CD4-positive, CD25-positive, alpha-beta regulatory T cell (primary cell): ENCODE measurements at regions not wholly inside any gene's neighbourhood (a gene's known extent, or its start where the extent isn't known, plus 50 kb on each side); places are given as distances from the start of the nearest gene placed in this dataset.

Experiments used
- ATAC-seq, 2 donors: fragments of 150-1000 bp; cut with Tn5 transposase; one replicate each; pipeline ENCODE4 v1.10.0; 2021; ENCODE audit warnings: low read depth in 2 of 2, moderate number of reproducible peaks in 2 of 2, moderate library complexity in 1 of 2
- DNase-seq, 3 donors: peaks; one replicate each; pipeline versions ENCODE4 v3.0.0 to v3.0.0-alpha.2; 2012 to 2022; ENCODE audit warnings: mixed read lengths in 1 of 3
- H3K27ac ChIP-seq: one replicate; pipeline ENCODE4 v1.7.0; 2013; ENCODE audit warnings: mild to moderate bottlenecking, low read length; ENCODE audit not compliant: insufficient read depth, poor library complexity, severe bottlenecking
- H3K27me3 ChIP-seq: one replicate; pipeline ENCODE4 v1.7.0; 2013; ENCODE audit warnings: low read length; ENCODE audit not compliant: control insufficient read depth, insufficient read depth
- H3K36me3 ChIP-seq: one replicate; pipeline ENCODE4 v1.7.0; 2013; ENCODE audit warnings: mild to moderate bottlenecking, low read length, moderate library complexity; ENCODE audit not compliant: control insufficient read depth, insufficient read depth
- H3K4me1 ChIP-seq: 2 replicates; pipeline ENCODE4 v1.7.0; 2013; ENCODE audit warnings: mild to moderate bottlenecking, low read length; ENCODE audit not compliant: insufficient read depth, control insufficient read depth, poor library complexity, severe bottlenecking
- H3K4me3 ChIP-seq: one replicate; pipeline ENCODE4 v1.7.0; 2013; ENCODE audit warnings: low read depth, mild to moderate bottlenecking, low read length, moderate library complexity
- H3K9me3 ChIP-seq, 2 experiments: 1 replicate in 1 of 2; 2 replicates in 1 of 2; pipeline ENCODE4 v1.7.0; 2013; ENCODE audit warnings: low read length in 2 of 2, mild to moderate bottlenecking in 1 of 2, moderate library complexity in 1 of 2; ENCODE audit not compliant: control insufficient read depth in 2 of 2
- H3K27ac Mint-ChIP-seq, 3 donors: one replicate each; pipeline ENCODE4 v1.8.0; 2020 to 2022; ENCODE audit warnings: mild to moderate bottlenecking in 3 of 3, mixed read lengths in 3 of 3, moderate library complexity in 2 of 3
- H3K27me3 Mint-ChIP-seq: one replicate; pipeline ENCODE4 v1.8.0; 2022; ENCODE audit warnings: mild to moderate bottlenecking, mixed read lengths
- H3K36me3 Mint-ChIP-seq: one replicate; pipeline ENCODE4 v1.8.0; 2020; ENCODE audit warnings: mixed read lengths
- H3K4me1 Mint-ChIP-seq, 4 donors: one replicate each; pipeline ENCODE4 v1.8.0; 2020 to 2022; ENCODE audit warnings: mixed read lengths in 4 of 4, mild to moderate bottlenecking in 1 of 4
- H3K4me3 Mint-ChIP-seq, 4 donors: one replicate each; pipeline ENCODE4 v1.8.0; 2020 to 2022; ENCODE audit warnings: mild to moderate bottlenecking in 4 of 4, mixed read lengths in 4 of 4, moderate library complexity in 3 of 4
- H3K9me3 Mint-ChIP-seq, 7 donors: one replicate each; pipeline ENCODE4 v1.8.0; 2020 to 2022; ENCODE audit warnings: mixed read lengths in 7 of 7, mild to moderate bottlenecking in 3 of 7, moderate library complexity in 2 of 7

- Mint-ChIP-seq H3K27ac (no peak overlapping the region), H3K27me3 (peaks cover 7% of the 10 kb centered on the region), H3K4me3 (no peak overlapping the region), H3K9me3 (no peaks in the 10 kb centered on the region), H3K36me3 (no peaks in the 10 kb centered on the region), H3K4me1 (no peaks in the 10 kb centered on the region)
- no peaks in the 10 kb centered on the region for H3K9me3 ChIP-seq
- H3K4me1 ChIP-seq: no peaks in the 10 kb centered on the region
- H3K36me3 ChIP-seq: no peaks in the 10 kb centered on the region
- ATAC-seq (no peak), DNase-seq (no peak)
- H3K27me3 ChIP-seq: peaks cover 3% of the 10 kb centered on the region
- H3K4me3 ChIP-seq: no peak overlapping the region
- H3K27ac ChIP-seq: no peak overlapping the region
These were observed 142.4 kb downstream of the FCRL5 start for GRCh38 chr1:157409927-157410326.

DNA sequence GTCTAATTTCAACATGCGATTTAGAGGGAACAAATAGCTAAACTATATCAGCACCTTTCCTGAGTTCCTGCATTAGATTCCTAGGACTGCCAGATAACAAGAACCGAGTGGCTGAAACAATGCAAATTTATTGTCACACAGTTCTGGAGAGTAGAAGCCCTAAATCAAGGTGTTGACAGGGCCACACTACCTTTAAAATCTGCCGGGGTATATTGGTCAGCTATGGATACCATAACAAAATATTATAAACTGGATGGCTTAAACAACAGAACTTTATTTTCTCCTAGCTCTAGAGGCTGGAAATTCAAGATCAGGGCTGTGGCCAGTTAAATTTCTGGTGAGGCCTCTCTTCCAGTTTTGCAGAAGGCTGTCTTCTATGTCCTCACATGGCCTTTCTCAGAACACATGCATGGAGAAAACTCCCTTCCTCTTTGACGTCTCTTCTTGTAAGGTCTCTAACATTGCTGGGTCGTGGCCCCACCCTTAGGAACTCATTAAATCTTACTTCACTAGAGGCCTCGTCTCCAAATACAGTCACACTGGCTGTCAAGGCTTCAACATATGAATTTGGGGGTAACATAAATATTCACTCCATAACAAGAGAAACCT is 144.3 kb downstream of the FCRL5 start:
- Histone ChIP-seq H3K9me3 (no peaks in the 10 kb centered on the region), H3K27ac (no peak overlapping the region), H3K4me1 (no peaks in the 10 kb centered on the region), H3K36me3 (no peaks in the 10 kb centered on the region), H3K27me3 (no peaks in the 10 kb centered on the region), H3K4me3 (no peak overlapping the region)
- H3K4me3 Mint-ChIP-seq: no peak overlapping the region
- H3K9me3 Mint-ChIP-seq: no peaks in the 10 kb centered on the region
- ATAC-seq: no peak
- H3K36me3 Mint-ChIP-seq: no peaks in the 10 kb centered on the region
- no peaks in the 10 kb centered on the region for H3K4me1 Mint-ChIP-seq
- H3K27me3 Mint-ChIP-seq: peaks cover 4% of the 10 kb centered on the region
- H3K27ac Mint-ChIP-seq: no peak overlapping the region
- DNase-seq: no peak

- Histone ChIP-seq H3K27me3 (peaks cover 1% of the 10 kb centered on the region), H3K9me3 (no peaks in the 10 kb centered on the region), H3K27ac (no peak overlapping the region), H3K36me3 (no peaks in the 10 kb centered on the region), H3K4me3 (no peak overlapping the region), H3K4me1 (no peaks in the 10 kb centered on the region)
- ATAC-seq (no peak), DNase-seq (no peak)
- Mint-ChIP-seq H3K27ac (peak overlapping the region in 1 of 3 donors; percentile 45), H3K4me1 (no peaks in the 10 kb centered on the region), H3K36me3 (no peaks in the 10 kb centered on the region), H3K4me3 (no peak overlapping the region), H3K27me3 (peaks cover 5% of the 10 kb centered on the region), H3K9me3 (no peaks in the 10 kb centered on the region)
These were observed 144.9 kb downstream of the FCRL5 start for GRCh38 chr1:157407367-157407766.

DNA sequence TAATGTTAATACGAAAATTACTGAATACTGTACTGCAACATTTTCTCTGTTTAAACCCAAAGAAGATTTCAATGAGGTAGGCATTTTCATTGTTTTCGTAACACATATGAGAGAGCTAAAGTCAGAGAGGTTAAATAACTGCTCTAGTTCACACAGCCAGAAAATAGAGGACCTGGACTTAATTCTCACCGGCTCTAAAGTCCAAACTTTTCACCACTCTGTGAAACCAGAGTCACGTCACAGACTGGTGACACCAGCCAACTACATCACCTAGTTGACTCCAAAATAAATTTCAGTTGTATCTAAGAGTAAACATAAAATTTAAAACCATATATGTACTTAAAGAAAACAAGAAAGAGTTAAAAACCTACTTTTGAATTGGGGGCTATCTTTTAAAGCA is 146.7 kb downstream of the FCRL5 start:
- H3K27me3 ChIP-seq: peaks cover 8% of the 10 kb centered on the region
- no peaks in the 10 kb centered on the region for H3K4me1 ChIP-seq
- ATAC-seq (no peak), DNase-seq (no peak)
- Mint-ChIP-seq H3K9me3 (peaks cover 0 to 3% (median 0%) of the 10 kb centered on the region in 7 donors), H3K27ac (no peak overlapping the region), H3K4me3 (no peak overlapping the region), H3K27me3 (peaks cover 5% of the 10 kb centered on the region), H3K36me3 (no peaks in the 10 kb centered on the region), H3K4me1 (no peaks in the 10 kb centered on the region)
- no peaks in the 10 kb centered on the region for H3K9me3 ChIP-seq
- no peak overlapping the region for H3K27ac ChIP-seq
- no peak overlapping the region for H3K4me3 ChIP-seq
- no peaks in the 10 kb centered on the region for H3K36me3 ChIP-seq

DNA sequence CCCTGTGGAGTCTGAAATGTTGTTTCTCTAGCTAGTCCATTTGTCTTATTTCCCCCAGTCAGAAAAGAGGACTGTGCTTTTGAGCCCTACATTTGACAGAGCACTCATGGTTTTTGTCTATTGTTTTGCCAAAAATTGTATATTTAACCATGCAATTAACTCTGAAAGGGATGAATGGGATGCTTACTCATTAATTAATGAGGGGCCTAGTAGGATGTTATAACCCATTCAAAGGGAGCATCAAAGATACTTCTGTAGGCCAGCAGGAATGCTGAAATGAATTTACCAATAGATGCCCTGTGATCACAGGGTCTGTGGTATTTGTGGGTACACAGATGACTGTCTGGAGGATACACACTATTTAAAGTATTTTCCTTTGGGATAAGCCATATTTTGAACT is 147.7 kb downstream of the FCRL5 start:
- DNase-seq: no peak
- ATAC-seq: no peak
- peaks cover 8% of the 10 kb centered on the region for H3K27me3 ChIP-seq
- Mint-ChIP-seq H3K9me3 (peaks cover 0 to 3% (median 0%) of the 10 kb centered on the region in 7 donors), H3K27ac (no peak overlapping the region), H3K4me3 (no peak overlapping the region), H3K4me1 (no peaks in the 10 kb centered on the region), H3K36me3 (no peaks in the 10 kb centered on the region), H3K27me3 (peaks cover 9% of the 10 kb centered on the region)
- H3K9me3 ChIP-seq: no peaks in the 10 kb centered on the region
- H3K4me3 ChIP-seq: no peak overlapping the region
- H3K36me3 ChIP-seq: no peaks in the 10 kb centered on the region
- H3K4me1 ChIP-seq: no peaks in the 10 kb centered on the region
- H3K27ac ChIP-seq: no peak overlapping the region

DNA sequence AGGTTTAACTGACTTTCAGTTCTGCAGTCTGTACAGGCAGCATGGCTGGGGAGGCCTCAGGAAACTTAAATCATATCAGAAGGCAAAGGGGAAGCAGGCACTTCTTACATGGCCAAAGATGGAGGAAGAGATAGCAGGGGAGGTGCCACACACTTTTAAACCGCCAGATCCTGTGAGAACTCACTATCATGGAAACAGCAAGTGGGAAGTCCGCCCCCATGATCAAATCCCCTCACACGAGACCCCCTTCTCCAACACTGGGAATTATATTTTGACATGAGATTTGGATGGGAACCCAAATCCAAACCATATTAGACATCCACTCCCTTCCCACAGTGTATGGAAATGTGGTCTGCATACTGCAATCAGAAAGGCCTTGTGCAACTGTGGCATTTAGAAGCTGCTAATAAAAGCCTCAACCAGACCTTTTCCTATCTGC is 148.2 kb downstream of the FCRL5 start:
- DNase-seq: no peak
- Mint-ChIP-seq H3K9me3 (peaks cover 0 to 3% (median 0%) of the 10 kb centered on the region in 7 donors), H3K4me1 (no peaks in the 10 kb centered on the region), H3K27me3 (peaks cover 13% of the 10 kb centered on the region), H3K27ac (no peak overlapping the region), H3K36me3 (no peaks in the 10 kb centered on the region), H3K4me3 (no peak overlapping the region)
- Histone ChIP-seq H3K36me3 (no peaks in the 10 kb centered on the region), H3K4me3 (no peak overlapping the region), H3K27me3 (peaks cover 8% of the 10 kb centered on the region), H3K9me3 (no peaks in the 10 kb centered on the region), H3K27ac (no peak overlapping the region), H3K4me1 (no peaks in the 10 kb centered on the region)
- ATAC-seq: no peak

- ATAC-seq: no peak
- no peak for DNase-seq
- Histone ChIP-seq H3K4me1 (no peaks in the 10 kb centered on the region), H3K4me3 (no peak overlapping the region), H3K27me3 (peaks cover 8% of the 10 kb centered on the region), H3K27ac (no peak overlapping the region), H3K36me3 (no peaks in the 10 kb centered on the region), H3K9me3 (no peaks in the 10 kb centered on the region)
- Mint-ChIP-seq H3K27ac (no peak overlapping the region), H3K4me1 (no peaks in the 10 kb centered on the region), H3K36me3 (no peaks in the 10 kb centered on the region), H3K4me3 (no peak overlapping the region), H3K27me3 (peaks cover 18% of the 10 kb centered on the region), H3K9me3 (peaks cover 0 to 3% (median 0%) of the 10 kb centered on the region in 7 donors)
These were observed 148.7 kb downstream of the FCRL5 start for GRCh38 chr1:157403608-157404007.

DNA sequence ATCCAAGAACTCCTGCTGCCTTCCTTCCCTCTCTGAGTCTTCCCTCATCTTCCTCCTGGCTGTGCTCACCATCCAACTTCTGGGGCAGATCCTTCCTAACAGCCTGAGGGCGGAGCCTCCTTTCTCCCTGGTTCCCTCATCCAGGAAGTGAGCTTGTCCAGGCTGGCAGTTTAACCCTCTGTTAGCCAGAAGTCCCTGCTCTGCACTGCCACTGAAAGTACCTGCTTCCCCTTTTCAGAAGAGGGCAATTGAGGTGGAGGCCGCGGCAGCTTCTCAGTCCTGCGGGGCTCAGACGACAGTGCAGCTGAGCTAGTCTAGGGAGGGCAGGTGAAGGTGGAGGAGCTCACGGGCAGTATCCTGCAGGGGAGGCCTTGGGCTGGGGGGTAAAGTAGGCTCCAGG is 149.1 kb downstream of the FCRL5 start:
- Histone ChIP-seq H3K36me3 (no peaks in the 10 kb centered on the region), H3K9me3 (no peaks in the 10 kb centered on the region), H3K4me3 (no peak overlapping the region), H3K27me3 (peaks cover 8% of the 10 kb centered on the region), H3K4me1 (no peaks in the 10 kb centered on the region), H3K27ac (no peak overlapping the region)
- no peak overlapping the region for H3K4me3 Mint-ChIP-seq
- peaks cover 21% of the 10 kb centered on the region for H3K27me3 Mint-ChIP-seq
- no peak for DNase-seq
- no peak for ATAC-seq
- peaks cover 0 to 3% (median 0%) of the 10 kb centered on the region in 7 donors for H3K9me3 Mint-ChIP-seq
- no peak overlapping the region for H3K27ac Mint-ChIP-seq
- no peaks in the 10 kb centered on the region for H3K36me3 Mint-ChIP-seq
- no peaks in the 10 kb centered on the region for H3K4me1 Mint-ChIP-seq
